GM12872 (cell line): ENCODE measurements at regions not wholly inside any gene's neighbourhood (a gene's known extent, or its start where the extent isn't known, plus 50 kb on each side); places are given as distances from the start of the nearest gene placed in this dataset.

Experiments used
- CTCF ChIP-seq: IDR thresholded peaks from 3 replicates; pipeline ENCODE4 v1.5.1; 2011; ENCODE audit warnings: low read depth, mild to moderate bottlenecking, low read length, moderate library complexity; ENCODE audit not compliant: insufficient read depth

GRCh38 chr7:49715486-49715885 lies 58.0 kb upstream of the VWC2 start:
- TF ChIP-seq CTCF = no peak

- no peak for TF ChIP-seq CTCF
These were observed 55.9 kb upstream of the VWC2 start for GRCh38 chr7:49717547-49717946.

- TF ChIP-seq CTCF = no peak
These were observed 54.7 kb upstream of the VWC2 start for GRCh38 chr7:49718760-49719159.

GRCh38 chr7:49721441-49721840 lies 52.0 kb upstream of the VWC2 start:
- no peak for TF ChIP-seq CTCF
